ENCODE measurements at regions not wholly inside any gene's neighbourhood (a gene's known extent, or its start where the extent isn't known, plus 50 kb on each side); places are given as distances from the start of the nearest gene placed in this dataset.

GRCh38 chr5:8641786-8642505, 773.0 kb downstream of the MTRR start:
- DNase-seq (ENCODE audit: low read depth): no peak

- no peak for DNase-seq (ENCODE audit: low read depth)
Observed at GRCh38 chr5:8644377-8644776, 775.4 kb downstream of the MTRR start.

- no peak for DNase-seq (ENCODE audit: low read depth)
Observed at GRCh38 chr5:8647111-8647510, 778.2 kb downstream of the MTRR start.

- DNase-seq (ENCODE audit: low read depth): no peak
Observed at GRCh38 chr5:8650186-8650585, 781.2 kb downstream of the MTRR start.

- no peak for DNase-seq (ENCODE audit: low read depth)
Observed at GRCh38 chr5:8660133-8660893, 791.4 kb downstream of the MTRR start.

- DNase-seq (ENCODE audit: low read depth): no peak
Observed at GRCh38 chr5:8663374-8663773, 794.4 kb downstream of the MTRR start.

GRCh38 chr5:8675182-8675581, 806.2 kb downstream of the MTRR start:
- no peak for DNase-seq (ENCODE audit: low read depth)

GRCh38 chr5:8676695-8677094, 807.7 kb downstream of the MTRR start:
- DNase-seq (ENCODE audit: low read depth): no peak

GRCh38 chr5:8682381-8682780, 813.4 kb downstream of the MTRR start:
- DNase-seq (ENCODE audit: low read depth): no peak

GRCh38 chr5:8683496-8683895, 814.5 kb downstream of the MTRR start:
- DNase-seq (ENCODE audit: low read depth): no peak

- no peak for DNase-seq (ENCODE audit: low read depth)
Observed at GRCh38 chr5:8685704-8686103, 816.8 kb downstream of the MTRR start.

- no peak for DNase-seq (ENCODE audit: low read depth)
Observed at GRCh38 chr5:8686707-8687106, 817.8 kb downstream of the MTRR start.

- no peak for DNase-seq (ENCODE audit: low read depth)
Observed at GRCh38 chr5:8689773-8690172, 820.8 kb downstream of the MTRR start.

GRCh38 chr5:8691221-8691620, 822.3 kb downstream of the MTRR start:
- DNase-seq (ENCODE audit: low read depth): no peak

- DNase-seq (ENCODE audit: low read depth): no peak
Observed at GRCh38 chr5:8693341-8693844, 824.4 kb downstream of the MTRR start.

- DNase-seq (ENCODE audit: low read depth): no peak
Observed at GRCh38 chr5:8694545-8694944, 825.6 kb downstream of the MTRR start.

GRCh38 chr5:8695902-8696845, 827.2 kb downstream of the MTRR start:
- no peak for DNase-seq (ENCODE audit: low read depth)

- no peak for DNase-seq (ENCODE audit: low read depth)
Observed at GRCh38 chr5:8700222-8700621, 831.3 kb downstream of the MTRR start.

GRCh38 chr5:8700671-8701070, 831.7 kb downstream of the MTRR start:
- DNase-seq (ENCODE audit: low read depth): no peak

GRCh38 chr5:8701251-8701650, 832.3 kb downstream of the MTRR start:
- no peak for DNase-seq (ENCODE audit: low read depth)

- no peak for DNase-seq (ENCODE audit: low read depth)
Observed at GRCh38 chr5:8710426-8710930, 835.4 kb downstream of the SEMA5A start.

GRCh38 chr5:8714198-8714597, 831.7 kb downstream of the SEMA5A start:
- no peak for DNase-seq (ENCODE audit: low read depth)
